ENCODE measurements at regions not wholly inside any gene's neighbourhood (a gene's known extent, or its start where the extent isn't known, plus 50 kb on each side); places are given as distances from the start of the nearest gene placed in this dataset.

GRCh38 chr18:29307231-29307630 lies 1130.3 kb upstream of the CDH2 start:
- TF ChIP-seq CTCF (IDR thresholded peaks at IDR 0.05) (no peak), POLR2A (IDR thresholded peaks at IDR 0.05) (no peak)

All from heart left ventricle (tissue), 13 donors.